Aorta (tissue), 5 donors: ENCODE measurements at regions not wholly inside any gene's neighbourhood (a gene's known extent, or its start where the extent isn't known, plus 50 kb on each side); places are given as distances from the start of the nearest gene placed in this dataset.
"Not testable (repeated sequence)": the region's sequence is repeated elsewhere in the genome, so short reads cannot be mapped to it uniquely, and the experiment has no call there.

Source experiments
- ATAC-seq: fragments of 200-7000 bp; cut with Tn5 transposase; one replicate; pipeline ENCODE4 v1.9.1; 2022; ENCODE audit warnings: moderate library complexity; ENCODE audit not compliant: low FRiP score
- DNase-seq, 2 donors: peaks; one replicate each; pipeline ENCODE4 v3.0.0-alpha.2; 2020
- H3K27ac ChIP-seq, 2 donors: one replicate each; pipeline ENCODE4 v1.5.1; 2013; ENCODE audit warnings: low read length in 2 of 2, mild to moderate bottlenecking in 2 of 2, moderate library complexity in 2 of 2, control low read depth in 1 of 2, inconsistent platforms in 1 of 2, low read depth in 1 of 2
- H3K27me3 ChIP-seq, 2 donors: one replicate each; pipeline ENCODE4 v1.6.1; 2013; ENCODE audit warnings: control low read depth in 1 of 2, low read length in 1 of 2, mild to moderate bottlenecking in 1 of 2, moderate library complexity in 1 of 2; ENCODE audit not compliant: insufficient read depth in 2 of 2, control insufficient read depth in 1 of 2
- H3K36me3 ChIP-seq, 2 donors: one replicate each; pipeline ENCODE4 v1.6.1; 2013; ENCODE audit warnings: control low read depth in 1 of 2, low read length in 1 of 2, mild to moderate bottlenecking in 1 of 2; ENCODE audit not compliant: insufficient read depth in 2 of 2, control insufficient read depth in 1 of 2
- H3K4me1 ChIP-seq, 2 donors: one replicate each; pipeline ENCODE4 v1.6.1; 2013; ENCODE audit warnings: low read length in 2 of 2, control low read depth in 1 of 2, mild to moderate bottlenecking in 1 of 2, moderate library complexity in 1 of 2; ENCODE audit not compliant: insufficient read depth in 2 of 2, control insufficient read depth in 1 of 2
- H3K4me3 ChIP-seq, 2 donors: one replicate each; pipeline ENCODE4 v1.5.1; 2013; ENCODE audit warnings: low read length in 2 of 2, control low read depth in 1 of 2, mild to moderate bottlenecking in 1 of 2
- H3K9me3 ChIP-seq: one replicate; pipeline ENCODE4 v1.6.1; 2013; ENCODE audit warnings: mild to moderate bottlenecking, low read length; ENCODE audit not compliant: control insufficient read depth
- WGBS, 2 donors: extraction: QIAGEN DNeasy Blood & Tissue Kit; methylation state at CpG; one replicate each; pipeline ENCODE4 v1.1.7; 2013; 5-methylcytosine and 5-hydroxymethylcytosine counted together
- intact Hi-C, 2 donors: fragments of 100-400 bp; cut with DNase I; formaldehyde crosslinking; loops; one replicate each; pipeline versions ENCODE4 v1.14.2 to v1.15.0; 2022
- donor health status: healthy with polysubstance abuse.
- donor health status: Bipolar disorder and iron deficiency.
- donor health status: DM: no; HTN: no; CAD: no.
- donor health status: DM: no; HTN: no; CAD: no.
- donor health status: DM: yes; HTN: yes; CAD: no.

- ATAC-seq (no peak), DNase-seq (no peak)
- intact Hi-C loops = no loop called here
- H3K27ac ChIP-seq = no peak overlapping the region
- no peaks in the 10 kb centered on the region for H3K36me3 ChIP-seq
- no peak overlapping the region for H3K4me3 ChIP-seq
- H3K4me1 ChIP-seq = no peaks in the 10 kb centered on the region
- H3K27me3 ChIP-seq = no peaks in the 10 kb centered on the region
- no peaks in the 10 kb centered on the region for H3K9me3 ChIP-seq
- WGBS, 2 donors = 83 to 84% methylated on average over 6 of the region's 6 CpGs
Observed at GRCh38 chr2:13522096-13522495, 805.4 kb downstream of the TRIB2 start.

GRCh38 chr2:13522917-13523821 lies 806.4 kb downstream of the TRIB2 start:
- Histone ChIP-seq H3K27ac (no peak overlapping the region), H3K36me3 (no peaks in the 10 kb centered on the region), H3K4me3 (no peak overlapping the region), H3K27me3 (no peaks in the 10 kb centered on the region), H3K9me3 (no peaks in the 10 kb centered on the region), H3K4me1 (no peaks in the 10 kb centered on the region)
- DNase-seq (no peak), ATAC-seq (no peak)
- intact Hi-C loops = no loop called here
- 6 to 8% methylated on average over 6 of the region's 6 CpGs for WGBS, 2 donors

DNA sequence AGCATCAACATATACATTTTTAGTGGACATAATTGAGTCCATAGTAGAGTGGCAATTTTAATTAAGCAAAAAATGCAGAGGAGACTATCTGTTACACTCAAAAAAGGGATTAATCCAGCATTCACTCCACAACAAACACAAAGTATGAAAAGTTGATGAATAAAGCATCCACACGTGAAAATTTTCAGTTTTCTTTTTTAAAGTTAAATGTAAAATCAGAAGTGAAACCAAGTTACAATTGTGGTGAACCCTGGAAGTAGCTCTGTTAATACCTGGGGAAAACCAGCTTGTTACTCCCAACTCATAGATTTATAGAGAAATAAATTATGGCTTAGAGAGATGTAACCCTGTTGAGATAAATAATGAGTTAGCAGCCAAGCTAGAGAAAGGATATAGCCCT lies 807.8 kb downstream of the TRIB2 start:
- ATAC-seq (no peak), DNase-seq (no peak)
- Histone ChIP-seq H3K4me3 (no peak overlapping the region), H3K9me3 (no peaks in the 10 kb centered on the region), H3K4me1 (no peaks in the 10 kb centered on the region), H3K27me3 (no peaks in the 10 kb centered on the region), H3K36me3 (no peaks in the 10 kb centered on the region), H3K27ac (no peak overlapping the region)
- intact Hi-C loops = no loop called here
- WGBS, 2 donors = 76 to 78% methylated on average over 1 of the region's 1 CpG

DNA sequence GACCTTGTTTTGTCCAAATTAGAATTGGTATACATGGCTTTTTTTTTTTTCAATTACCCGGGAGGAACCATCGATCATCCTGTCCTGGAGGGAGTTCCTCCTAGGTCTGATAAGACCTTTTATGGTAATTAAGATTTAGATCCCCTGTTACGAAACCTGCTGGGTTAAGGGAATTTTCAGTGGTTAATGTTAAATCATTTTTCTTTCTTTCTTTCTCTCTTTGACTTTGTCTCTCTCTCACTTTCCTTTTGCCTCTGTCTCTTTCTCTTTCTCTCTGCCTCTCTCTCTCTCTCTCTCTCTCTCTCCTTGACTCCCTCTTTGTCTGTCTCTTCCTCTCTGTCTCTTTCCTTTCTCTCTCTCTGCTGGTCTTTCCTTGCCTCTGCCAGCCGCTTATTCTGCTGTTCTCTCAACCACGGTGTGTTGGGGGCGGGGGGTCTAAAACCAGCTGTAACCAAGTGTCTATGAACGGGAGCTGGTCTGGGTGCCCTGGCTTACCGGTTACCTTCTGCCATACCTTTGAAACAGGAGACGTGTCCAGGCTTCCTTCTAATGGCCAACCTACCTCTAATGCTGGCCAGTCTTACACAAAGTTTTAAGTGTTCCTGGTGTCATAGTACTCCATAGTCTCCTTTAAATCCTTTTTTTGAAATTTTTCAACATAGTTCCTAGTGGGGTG lies 815.1 kb downstream of the TRIB2 start:
- H3K4me1 ChIP-seq, intact Hi-C loops, H3K36me3 ChIP-seq, H3K9me3 ChIP-seq, H3K27ac ChIP-seq, ATAC-seq, H3K4me3 ChIP-seq, H3K27me3 ChIP-seq, DNase-seq: not testable (repeated sequence)
- 71 to 74% methylated on average over 9 of the region's 9 CpGs for WGBS, 2 donors

- DNase-seq, H3K27me3 ChIP-seq, H3K27ac ChIP-seq, H3K9me3 ChIP-seq, H3K4me1 ChIP-seq, ATAC-seq, H3K36me3 ChIP-seq, intact Hi-C loops, H3K4me3 ChIP-seq: not testable (repeated sequence)
- WGBS, 2 donors = 81 to 83% methylated on average over 22 of the region's 22 CpGs
Observed at GRCh38 chr2:13532781-13533523, 816.2 kb downstream of the TRIB2 start.

- Histone ChIP-seq H3K4me3 (no peak overlapping the region), H3K4me1 (no peaks in the 10 kb centered on the region), H3K36me3 (no peaks in the 10 kb centered on the region), H3K27me3 (no peaks in the 10 kb centered on the region), H3K27ac (no peak overlapping the region), H3K9me3 (no peaks in the 10 kb centered on the region)
- 88% methylated on average over 2 of the region's 2 CpGs for WGBS, 2 donors
- intact Hi-C loops = no loop called here
- no peak for ATAC-seq
- DNase-seq = no peak
Observed at GRCh38 chr2:13533524-13533922, 816.8 kb downstream of the TRIB2 start.

- 60 to 75% methylated on average over 6 of the region's 6 CpGs for WGBS, 2 donors
- intact Hi-C loops = no loop called here
- H3K27ac ChIP-seq = no peak overlapping the region
- no peaks in the 10 kb centered on the region for H3K36me3 ChIP-seq
- no peaks in the 10 kb centered on the region for H3K4me1 ChIP-seq
- DNase-seq (no peak), ATAC-seq (no peak)
- H3K9me3 ChIP-seq = no peaks in the 10 kb centered on the region
- no peak overlapping the region for H3K4me3 ChIP-seq
- no peaks in the 10 kb centered on the region for H3K27me3 ChIP-seq
Observed at GRCh38 chr2:13536941-13537340, 820.2 kb downstream of the TRIB2 start.

GRCh38 chr2:13537771-13538349 lies 821.1 kb downstream of the TRIB2 start:
- 37 to 41% methylated on average over 9 of the region's 9 CpGs for WGBS, 2 donors
- intact Hi-C loops = no loop called here
- Histone ChIP-seq H3K4me3 (no peak overlapping the region), H3K27ac (no peak overlapping the region), H3K4me1 (no peaks in the 10 kb centered on the region), H3K9me3 (no peaks in the 10 kb centered on the region), H3K27me3 (no peaks in the 10 kb centered on the region), H3K36me3 (no peaks in the 10 kb centered on the region)
- no peak for DNase-seq
- no peak for ATAC-seq
